ENCODE measurements at regions not wholly inside any gene's neighbourhood (a gene's known extent, or its start where the extent isn't known, plus 50 kb on each side); places are given as distances from the start of the nearest gene placed in this dataset.

DNA sequence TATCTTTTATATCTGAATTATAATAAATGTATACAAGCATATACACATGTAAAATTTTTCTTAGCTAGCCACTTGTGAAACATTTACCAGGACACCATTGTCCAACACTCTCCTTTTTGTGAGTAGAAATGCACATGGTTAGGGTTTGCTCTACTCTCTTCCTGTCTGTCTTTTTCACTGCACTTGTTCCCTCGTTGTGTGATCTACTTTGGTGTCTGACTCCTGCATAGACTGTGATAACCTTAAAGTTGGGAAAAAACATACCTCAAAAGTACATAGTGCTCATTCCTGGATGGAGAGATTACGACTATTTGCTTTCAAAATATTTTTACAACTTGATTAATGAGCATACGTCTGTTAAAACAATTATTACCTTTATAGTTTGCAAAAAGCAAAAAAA is 294.1 kb upstream of the FLRT2 start (continued):
- TF ChIP-seq ZSCAN30 (tag by site-specific recombination; IDR thresholded peaks at IDR 0.05): no peak
- no peak for TF ChIP-seq ZNF837 (tag by site-specific recombination; IDR thresholded peaks at IDR 0.05)
- no peak for TF ChIP-seq YY2 (tag by site-specific recombination; IDR thresholded peaks at IDR 0.05)
- TF ChIP-seq ZNF248 (tag by site-specific recombination; IDR thresholded peaks at IDR 0.05): no peak
- TF ChIP-seq ZNF214 (tag by site-specific recombination; IDR thresholded peaks at IDR 0.05; ENCODE audit: borderline replicate concordance): no peak
- no peak for TF ChIP-seq ZNF221 (tag by site-specific recombination; IDR thresholded peaks at IDR 0.05; ENCODE audit: borderline replicate concordance)
- TF ChIP-seq, protein P1, sequence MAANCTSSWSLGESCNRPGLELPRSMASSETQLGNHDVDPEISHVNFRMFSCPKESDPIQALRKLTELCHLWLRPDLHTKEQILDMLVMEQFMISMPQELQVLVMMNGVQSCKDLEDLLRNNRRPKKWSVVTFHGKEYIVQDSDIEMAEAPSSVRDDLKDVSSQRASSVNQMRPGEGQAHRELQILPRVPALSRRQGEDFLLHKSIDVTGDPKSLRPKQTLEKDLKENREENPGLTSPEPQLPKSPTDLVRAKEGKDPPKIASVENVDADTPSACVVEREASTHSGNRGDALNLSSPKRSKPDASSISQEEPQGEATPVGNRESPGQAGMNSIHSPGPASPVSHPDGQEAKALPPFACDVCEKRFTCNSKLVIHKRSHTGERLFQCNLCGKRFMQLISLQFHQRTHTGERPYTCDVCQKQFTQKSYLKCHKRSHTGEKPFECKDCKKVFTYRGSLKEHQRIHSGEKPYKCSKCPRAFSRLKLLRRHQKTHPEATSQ (tag by site-specific recombination; IDR thresholded peaks at IDR 0.05): no peak
- TF ChIP-seq ZNF169 (tag by site-specific recombination; IDR thresholded peaks at IDR 0.05): no peak

DNA sequence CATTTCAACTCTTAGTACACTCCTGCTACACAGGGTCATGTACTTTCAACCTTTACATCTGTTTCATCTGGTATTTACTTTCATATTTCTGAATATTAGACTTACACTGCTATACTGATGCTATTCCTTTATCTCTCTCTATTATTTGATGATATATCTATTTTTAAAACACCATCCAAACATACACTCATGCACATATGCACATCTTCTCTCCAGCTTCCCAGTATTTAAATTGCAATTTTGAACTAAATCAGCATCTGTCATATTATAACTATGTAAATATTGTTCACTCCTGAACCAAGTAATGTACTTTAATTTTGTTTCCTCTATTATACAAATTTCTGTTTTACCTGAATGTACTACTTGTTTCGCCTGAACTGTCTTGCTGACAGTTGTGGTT is 293.6 kb upstream of the FLRT2 start:
- H3K36me3 ChIP-seq (ENCODE audit: control insufficient read depth in 2 of 2, insufficient read depth in 1 of 2, low read length in 2 of 2): no peaks in the 10 kb centered on the region
- H3K27ac ChIP-seq (ENCODE audit: extremely low read depth, low read depth, low read length): no peak overlapping the region
- ChIA-PET CTCF (no interaction called here), POLR2A (no interaction called here)
- H3K4me3 ChIP-seq (ENCODE audit: low read depth, low read length): no peak overlapping the region
- H3K4me1 ChIP-seq (ENCODE audit: control insufficient read depth, insufficient read depth, low read length): 0 out of 2 replicates have a peak, but pooled peaks cover 2% of the 10 kb centered on the region
- no peak for TF ChIP-seq ZNF514 (tag by site-specific recombination; IDR thresholded peaks at IDR 0.05)
- no peak for TF ChIP-seq ZNF23 (tag by site-specific recombination; IDR thresholded peaks at IDR 0.05; ENCODE audit: borderline replicate concordance)
- TF ChIP-seq RBAK (tag by site-specific recombination; IDR thresholded peaks at IDR 0.05): no peak
- no peak for TF ChIP-seq KLF8 (tag by site-specific recombination; IDR thresholded peaks at IDR 0.05)
- TF ChIP-seq ZBTB17 (tag by site-specific recombination; IDR thresholded peaks at IDR 0.05): no peak
- TF ChIP-seq ZNF843 (tag by site-specific recombination; IDR thresholded peaks at IDR 0.05): no peak
- no peak for TF ChIP-seq ZNF561 (tag by site-specific recombination; IDR thresholded peaks at IDR 0.05; ENCODE audit: borderline replicate concordance)
- TF ChIP-seq, protein P2, sequence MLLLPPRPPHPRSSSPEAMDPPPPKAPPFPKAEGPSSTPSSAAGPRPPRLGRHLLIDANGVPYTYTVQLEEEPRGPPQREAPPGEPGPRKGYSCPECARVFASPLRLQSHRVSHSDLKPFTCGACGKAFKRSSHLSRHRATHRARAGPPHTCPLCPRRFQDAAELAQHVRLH (tag by site-specific recombination; IDR thresholded peaks at IDR 0.05): no peak
- no peak for TF ChIP-seq TCF7L2 (IDR thresholded peaks at IDR 0.05; ENCODE audit: borderline replicate concordance, low read depth, low read length)
- no peaks in the 10 kb centered on the region for H3K9me3 ChIP-seq (ENCODE audit: control insufficient read depth, insufficient read depth, low read depth, low read length)

DNA sequence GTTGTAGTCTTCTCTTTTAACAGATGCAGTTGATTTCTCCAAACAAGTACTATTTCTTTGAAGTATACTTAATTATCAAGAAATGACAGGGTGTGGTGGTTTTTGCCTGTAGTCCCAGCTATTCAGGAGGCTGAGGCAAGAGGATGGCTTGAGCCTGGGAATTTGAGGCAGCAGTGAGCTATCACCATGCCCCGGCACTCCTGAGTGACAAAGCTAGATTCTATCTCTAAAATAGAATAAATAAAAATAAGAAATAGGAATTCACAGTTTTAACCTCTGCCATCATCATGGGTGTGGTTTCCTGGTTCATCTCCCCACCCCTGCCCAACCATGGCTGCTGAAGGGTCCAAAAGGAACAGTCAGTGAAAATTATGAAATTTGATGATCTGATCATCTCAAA is 290.2 kb upstream of the FLRT2 start:
- POLR2A ChIA-PET: no interaction called here
- TF ChIP-seq BCL11B (tag by site-specific recombination; IDR thresholded peaks at IDR 0.05; ENCODE audit: low read depth) (no peak), KLF8 (tag by site-specific recombination; IDR thresholded peaks at IDR 0.05) (no peak), ZNF302 (tag by site-specific recombination; IDR thresholded peaks at IDR 0.05; ENCODE audit: low read depth) (no peak), BCL11A (tag by site-specific recombination; IDR thresholded peaks at IDR 0.05; ENCODE audit: low read depth) (no peak), ZNF114 (tag by site-specific recombination; IDR thresholded peaks at IDR 0.05) (no peak), HOXD13 (CRISPR knock-in tag; IDR thresholded peaks at IDR 0.05; ENCODE audit: borderline replicate concordance) (no peak), ZNF202 (tag by site-specific recombination; IDR thresholded peaks at IDR 0.05; ENCODE audit: borderline replicate concordance) (no peak), ZNF626 (tag by site-specific recombination; IDR thresholded peaks at IDR 0.05) (no peak), ZNF660 (tag by site-specific recombination; IDR thresholded peaks at IDR 0.05) (no peak)
- TF ChIP-seq, protein P3, sequence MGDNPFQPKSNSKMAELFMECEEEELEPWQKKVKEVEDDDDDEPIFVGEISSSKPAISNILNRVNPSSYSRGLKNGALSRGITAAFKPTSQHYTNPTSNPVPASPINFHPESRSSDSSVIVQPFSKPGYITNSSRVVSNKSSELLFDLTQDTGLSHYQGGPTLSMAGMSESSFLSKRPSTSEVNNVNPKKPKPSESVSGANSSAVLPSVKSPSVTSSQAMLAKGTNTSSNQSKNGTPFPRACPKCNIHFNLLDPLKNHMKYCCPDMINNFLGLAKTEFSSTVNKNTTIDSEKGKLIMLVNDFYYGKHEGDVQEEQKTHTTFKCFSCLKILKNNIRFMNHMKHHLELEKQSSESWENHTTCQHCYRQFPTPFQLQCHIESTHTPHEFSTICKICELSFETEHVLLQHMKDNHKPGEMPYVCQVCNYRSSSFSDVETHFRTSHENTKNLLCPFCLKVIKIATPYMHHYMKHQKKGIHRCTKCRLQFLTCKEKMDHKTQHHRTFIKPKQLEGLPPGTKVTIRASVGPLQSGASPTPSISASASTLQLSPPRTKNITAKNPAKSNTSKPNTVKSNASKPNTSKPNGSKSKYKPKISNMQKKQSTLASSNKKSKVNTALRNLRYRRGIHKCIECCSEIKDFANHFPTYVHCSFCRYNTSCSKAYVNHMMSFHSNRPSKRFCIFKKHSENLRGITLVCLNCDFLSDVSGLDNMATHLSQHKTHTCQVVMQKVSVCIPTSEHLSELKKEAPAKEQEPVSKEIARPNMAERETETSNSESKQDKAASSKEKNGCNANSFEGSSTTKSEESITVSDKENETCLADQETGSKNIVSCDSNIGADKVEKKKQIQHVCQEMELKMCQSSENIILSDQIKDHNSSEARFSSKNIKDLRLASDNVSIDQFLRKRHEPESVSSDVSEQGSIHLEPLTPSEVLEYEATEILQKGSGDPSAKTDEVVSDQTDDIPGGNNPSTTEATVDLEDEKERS (tag by site-specific recombination; IDR thresholded peaks at IDR 0.05): no peak
- TF ChIP-seq, protein P4, sequence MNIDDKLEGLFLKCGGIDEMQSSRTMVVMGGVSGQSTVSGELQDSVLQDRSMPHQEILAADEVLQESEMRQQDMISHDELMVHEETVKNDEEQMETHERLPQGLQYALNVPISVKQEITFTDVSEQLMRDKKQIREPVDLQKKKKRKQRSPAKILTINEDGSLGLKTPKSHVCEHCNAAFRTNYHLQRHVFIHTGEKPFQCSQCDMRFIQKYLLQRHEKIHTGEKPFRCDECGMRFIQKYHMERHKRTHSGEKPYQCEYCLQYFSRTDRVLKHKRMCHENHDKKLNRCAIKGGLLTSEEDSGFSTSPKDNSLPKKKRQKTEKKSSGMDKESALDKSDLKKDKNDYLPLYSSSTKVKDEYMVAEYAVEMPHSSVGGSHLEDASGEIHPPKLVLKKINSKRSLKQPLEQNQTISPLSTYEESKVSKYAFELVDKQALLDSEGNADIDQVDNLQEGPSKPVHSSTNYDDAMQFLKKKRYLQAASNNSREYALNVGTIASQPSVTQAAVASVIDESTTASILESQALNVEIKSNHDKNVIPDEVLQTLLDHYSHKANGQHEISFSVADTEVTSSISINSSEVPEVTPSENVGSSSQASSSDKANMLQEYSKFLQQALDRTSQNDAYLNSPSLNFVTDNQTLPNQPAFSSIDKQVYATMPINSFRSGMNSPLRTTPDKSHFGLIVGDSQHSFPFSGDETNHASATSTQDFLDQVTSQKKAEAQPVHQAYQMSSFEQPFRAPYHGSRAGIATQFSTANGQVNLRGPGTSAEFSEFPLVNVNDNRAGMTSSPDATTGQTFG (tag by site-specific recombination; IDR thresholded peaks at IDR 0.05; ENCODE audit: borderline replicate concordance): no peak

More for the DNA sequence above, 290.2 kb upstream of the FLRT2 start:
- no peaks in the 10 kb centered on the region for H3K36me3 ChIP-seq (ENCODE audit: control insufficient read depth in 2 of 2, insufficient read depth in 1 of 2, low read length in 2 of 2)
- no peaks in the 10 kb centered on the region for H3K4me1 ChIP-seq (ENCODE audit: control insufficient read depth, insufficient read depth, low read length)
- CTCF ChIA-PET: interaction anchor here (0.7 kb wide), 1 partner anchor 105 kb away, joined by 5 read pairs; no protein-coding TSS in a partner anchor
- H3K27ac ChIP-seq (ENCODE audit: extremely low read depth, low read depth, low read length): no peak overlapping the region
- no peaks in the 10 kb centered on the region for H3K9me3 ChIP-seq (ENCODE audit: control insufficient read depth, insufficient read depth, low read depth, low read length)
- no peak overlapping the region for H3K4me3 ChIP-seq (ENCODE audit: low read depth, low read length)
